Osteoblast (primary cell): ENCODE measurements at regions not wholly inside any gene's neighbourhood (a gene's known extent, or its start where the extent isn't known, plus 50 kb on each side); places are given as distances from the start of the nearest gene placed in this dataset.

Experiments
- DNase-seq: peaks from one replicate; pipeline ENCODE4 v3.0.0; 2011; ENCODE audit warnings: low spot score, mixed read lengths; ENCODE audit not compliant: insufficient read length; ENCODE audit errors: missing footprints
- H2AFZ ChIP-seq: 2 replicates; pipeline ENCODE4 v1.6.0; 2011; ENCODE audit warnings: mild to moderate bottlenecking, low read length
- H3K27ac ChIP-seq: 2 replicates; pipeline ENCODE4 v1.5.1; 2011; ENCODE audit warnings: mild to moderate bottlenecking, low read depth, low read length, moderate library complexity
- H3K27me3 ChIP-seq: 2 replicates; pipeline ENCODE4 v1.6.0; 2012; ENCODE audit warnings: mild to moderate bottlenecking, control low read depth, inconsistent platforms, low read length, moderate library complexity; ENCODE audit not compliant: insufficient read depth
- H3K36me3 ChIP-seq: 2 replicates; pipeline ENCODE4 v1.5.1; 2011; ENCODE audit warnings: mild to moderate bottlenecking, low read length, control low read depth, moderate library complexity; ENCODE audit not compliant: insufficient read depth
- H3K4me1 ChIP-seq: 2 replicates; pipeline ENCODE4 v1.5.1; 2011; ENCODE audit warnings: mild to moderate bottlenecking, low read length, control low read depth, moderate library complexity; ENCODE audit not compliant: insufficient read depth
- H3K4me2 ChIP-seq: 2 replicates; pipeline ENCODE4 v1.6.0; 2011; ENCODE audit warnings: mild to moderate bottlenecking, low read length; ENCODE audit not compliant: insufficient read depth
- H3K4me3 ChIP-seq: fragments of 200-600 bp; sonication (generic); 3 replicates; pipeline ENCODE4 v1.5.1; 2012; ENCODE audit warnings: mild to moderate bottlenecking, low read length, inconsistent platforms; ENCODE audit not compliant: insufficient read depth
- H3K79me2 ChIP-seq: 2 replicates; pipeline ENCODE4 v1.6.0; 2012; ENCODE audit warnings: mild to moderate bottlenecking, low read length, control low read depth, inconsistent platforms; ENCODE audit not compliant: insufficient read depth
- H3K9me3 ChIP-seq: 2 replicates; pipeline ENCODE4 v1.5.1; 2011; ENCODE audit warnings: low read depth, low read length, control low read depth
- H4K20me1 ChIP-seq: 2 replicates; pipeline ENCODE4 v1.6.0; 2012; ENCODE audit warnings: mild to moderate bottlenecking, low read length, control low read depth; ENCODE audit not compliant: insufficient read depth
- TF ChIP-seq, protein P1 (sequence below): IDR thresholded peaks from 2 replicates; pipeline ENCODE4 v1.5.1; 2011; ENCODE audit warnings: mild to moderate bottlenecking, low read depth, low read length, moderate library complexity; ENCODE audit errors: extremely low read depth

DNA sequence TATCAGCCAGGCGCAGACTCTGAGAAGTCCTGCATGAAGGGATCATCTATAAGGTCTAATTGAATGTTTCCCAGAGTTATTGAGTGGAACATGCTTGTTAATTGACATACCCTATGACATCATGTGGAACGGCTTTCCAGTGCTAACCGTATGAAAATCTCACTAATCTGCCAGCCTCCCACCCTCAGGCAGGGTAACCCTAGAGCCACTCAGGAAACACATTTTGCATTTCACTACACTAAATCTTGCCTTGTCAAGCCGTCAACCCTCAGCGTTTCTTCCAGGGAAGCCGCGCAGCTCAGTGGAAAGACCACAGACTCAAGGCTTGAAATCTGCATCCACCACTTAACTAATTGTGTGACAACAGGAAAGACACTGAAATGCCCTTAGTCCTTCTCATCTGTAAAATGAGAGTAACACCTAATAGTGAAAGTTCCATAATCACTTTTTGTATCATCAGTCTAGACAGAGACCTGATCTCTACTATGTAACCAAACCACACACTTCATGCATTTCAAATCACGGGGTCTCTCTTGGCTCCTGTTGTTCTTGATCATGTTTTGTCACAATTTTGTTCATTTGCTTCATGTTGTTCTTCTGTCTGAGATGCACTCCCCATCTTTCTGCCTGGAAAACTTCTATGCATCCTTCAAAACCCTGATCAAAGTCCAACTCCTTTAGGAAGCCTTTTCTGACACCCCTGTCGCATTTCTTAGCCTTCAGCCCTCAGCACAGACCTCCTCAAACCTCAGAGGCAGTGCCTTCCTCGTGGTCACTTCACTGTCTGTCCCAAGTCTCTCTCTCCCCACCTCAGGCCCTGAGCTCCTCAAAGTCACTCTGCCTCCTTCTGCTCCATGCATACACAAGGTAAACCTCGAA is 246.5 kb downstream of the TOMM20 start:
- Histone ChIP-seq H3K79me2 (no peaks in the 10 kb centered on the region), H3K9me3 (no peaks in the 10 kb centered on the region), H3K36me3 (no peaks in the 10 kb centered on the region), H3K4me2 (no peak overlapping the region), H3K27ac (no peak overlapping the region), H3K4me3 (no peak overlapping the region), H4K20me1 (no peaks in the 10 kb centered on the region), H3K4me1 (peaks cover 13% of the 10 kb centered on the region), H3K27me3 (no peaks in the 10 kb centered on the region), H2AFZ (no peak overlapping the region)
- TF ChIP-seq, protein P1, sequence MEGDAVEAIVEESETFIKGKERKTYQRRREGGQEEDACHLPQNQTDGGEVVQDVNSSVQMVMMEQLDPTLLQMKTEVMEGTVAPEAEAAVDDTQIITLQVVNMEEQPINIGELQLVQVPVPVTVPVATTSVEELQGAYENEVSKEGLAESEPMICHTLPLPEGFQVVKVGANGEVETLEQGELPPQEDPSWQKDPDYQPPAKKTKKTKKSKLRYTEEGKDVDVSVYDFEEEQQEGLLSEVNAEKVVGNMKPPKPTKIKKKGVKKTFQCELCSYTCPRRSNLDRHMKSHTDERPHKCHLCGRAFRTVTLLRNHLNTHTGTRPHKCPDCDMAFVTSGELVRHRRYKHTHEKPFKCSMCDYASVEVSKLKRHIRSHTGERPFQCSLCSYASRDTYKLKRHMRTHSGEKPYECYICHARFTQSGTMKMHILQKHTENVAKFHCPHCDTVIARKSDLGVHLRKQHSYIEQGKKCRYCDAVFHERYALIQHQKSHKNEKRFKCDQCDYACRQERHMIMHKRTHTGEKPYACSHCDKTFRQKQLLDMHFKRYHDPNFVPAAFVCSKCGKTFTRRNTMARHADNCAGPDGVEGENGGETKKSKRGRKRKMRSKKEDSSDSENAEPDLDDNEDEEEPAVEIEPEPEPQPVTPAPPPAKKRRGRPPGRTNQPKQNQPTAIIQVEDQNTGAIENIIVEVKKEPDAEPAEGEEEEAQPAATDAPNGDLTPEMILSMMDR, result no peak
- DNase-seq, result no peak

DNA sequence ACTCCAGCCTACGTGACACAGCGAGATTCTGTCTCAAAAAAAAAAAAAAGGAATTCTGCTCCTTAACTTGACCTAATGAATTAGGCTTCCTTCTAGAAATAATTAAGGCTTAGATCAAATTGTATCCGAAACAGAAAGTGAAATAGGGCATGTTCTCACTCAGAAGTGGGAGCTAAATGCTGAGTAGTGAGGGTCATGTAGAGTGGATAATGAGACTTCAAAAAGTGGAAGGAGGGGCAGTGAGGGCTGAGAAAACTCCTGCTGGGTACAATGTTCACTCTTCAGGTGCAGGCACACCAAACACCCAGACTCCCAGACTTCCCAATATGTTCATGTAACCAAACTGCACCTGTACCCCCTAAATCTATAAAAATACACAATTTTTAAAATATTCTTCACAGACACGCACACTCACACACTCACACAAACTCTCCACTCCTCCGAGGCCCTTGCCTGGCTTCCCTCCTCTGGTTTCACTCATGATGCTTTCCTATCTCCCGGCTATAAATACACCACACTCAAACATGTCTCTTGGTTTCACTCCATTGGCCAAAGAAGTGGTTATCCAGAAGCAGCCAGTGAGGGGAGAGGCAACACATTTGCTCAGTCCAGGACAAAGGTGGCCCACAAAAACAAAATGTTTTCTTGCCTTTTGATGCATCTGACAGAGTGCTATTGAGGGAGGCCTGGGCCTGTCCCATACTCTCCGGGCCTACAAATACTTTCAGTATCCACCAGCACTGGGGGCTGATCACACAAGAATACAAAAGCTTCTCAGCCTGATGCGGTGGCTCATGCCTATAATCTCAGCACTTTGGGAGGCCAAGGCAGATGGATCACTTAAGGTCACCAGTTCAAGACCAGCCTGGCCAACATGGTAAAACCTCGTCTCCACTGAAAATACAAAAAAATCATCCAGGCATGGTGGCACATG is 249.2 kb downstream of the TOMM20 start:
- no peaks in the 10 kb centered on the region for H3K27me3 ChIP-seq
- H3K79me2 ChIP-seq, result no peaks in the 10 kb centered on the region
- no peaks in the 10 kb centered on the region for H4K20me1 ChIP-seq
- H3K4me1 ChIP-seq, result peaks cover 5% of the 10 kb centered on the region
- TF ChIP-seq, protein P1, result no peak
- no peak overlapping the region for H3K27ac ChIP-seq
- no peaks in the 10 kb centered on the region for H3K9me3 ChIP-seq
- no peaks in the 10 kb centered on the region for H3K36me3 ChIP-seq
- no peak overlapping the region for H3K4me3 ChIP-seq
- peak overlapping the region; percentile 42 for H2AFZ ChIP-seq
- peak; percentile 47 for DNase-seq
- H3K4me2 ChIP-seq, result no peak overlapping the region

DNA sequence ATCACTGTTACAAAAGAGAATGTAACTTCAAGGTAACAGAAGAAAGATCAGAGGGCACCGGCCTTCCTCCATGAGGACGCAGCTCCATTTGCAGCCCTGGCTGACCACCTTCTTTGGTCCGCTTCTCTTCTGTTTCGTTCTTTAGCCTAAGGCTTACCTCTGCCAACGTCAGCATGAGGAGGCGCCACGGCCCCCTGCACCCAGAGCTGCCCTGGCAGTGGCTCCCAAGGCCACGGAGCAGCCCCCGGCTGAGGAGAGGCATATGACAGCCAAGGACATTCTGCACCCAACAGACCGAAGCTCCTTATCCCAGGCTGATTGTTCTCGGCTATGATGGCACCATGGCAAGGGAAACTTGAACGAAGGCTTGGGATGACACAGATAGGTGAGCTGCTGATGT is 250.3 kb downstream of the TOMM20 start:
- Histone ChIP-seq H3K27ac (no peak overlapping the region), H3K27me3 (no peaks in the 10 kb centered on the region), H3K4me1 (peaks cover 5% of the 10 kb centered on the region), H2AFZ (no peak overlapping the region), H3K4me3 (no peak overlapping the region), H3K4me2 (no peak overlapping the region), H3K79me2 (no peaks in the 10 kb centered on the region), H3K9me3 (no peaks in the 10 kb centered on the region), H3K36me3 (no peaks in the 10 kb centered on the region), H4K20me1 (no peaks in the 10 kb centered on the region)
- peak; percentile 37 for DNase-seq
- TF ChIP-seq, protein P1, result no peak

DNA sequence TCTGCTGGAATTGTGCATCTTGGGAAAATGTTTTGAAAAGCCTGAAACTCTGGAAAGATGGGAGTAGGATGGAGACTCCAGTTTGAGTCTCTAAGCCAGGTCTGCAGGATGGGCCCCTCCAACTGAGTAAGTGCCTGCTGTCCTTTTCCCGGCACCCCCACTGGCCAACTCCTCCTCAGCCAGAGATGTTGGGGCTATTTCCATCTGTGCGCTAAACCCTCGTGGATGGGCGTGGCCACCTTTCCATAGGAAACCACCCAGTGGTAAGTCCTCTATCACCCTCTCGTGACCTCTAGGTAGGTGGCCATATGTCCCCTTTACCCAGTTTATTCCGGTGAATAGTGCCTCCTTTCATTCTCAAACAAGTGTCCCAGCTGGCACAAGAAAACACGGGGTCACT is 250.9 kb downstream of the TOMM20 start:
- Histone ChIP-seq H3K4me1 (peaks cover 5% of the 10 kb centered on the region), H3K4me2 (no peak overlapping the region), H2AFZ (no peak overlapping the region), H3K4me3 (no peak overlapping the region), H3K27me3 (no peaks in the 10 kb centered on the region), H3K27ac (no peak overlapping the region), H3K9me3 (no peaks in the 10 kb centered on the region), H3K36me3 (no peaks in the 10 kb centered on the region), H3K79me2 (no peaks in the 10 kb centered on the region), H4K20me1 (no peaks in the 10 kb centered on the region)
- TF ChIP-seq, protein P1, result no peak
- DNase-seq, result no peak
